Uterus (tissue), 2 donors: ENCODE measurements at regions not wholly inside any gene's neighbourhood (a gene's known extent, or its start where the extent isn't known, plus 50 kb on each side); places are given as distances from the start of the nearest gene placed in this dataset.

Experiments
- POLR2A ChIP-seq, 2 donors: fragments of 450-650 bp; IDR thresholded peaks; one replicate each; pipeline ENCODE4 v1.6.1; 2016; ENCODE audit warnings: antibody characterized with exemption in 2 of 2, mild to moderate bottlenecking in 1 of 2, moderate library complexity in 1 of 2
- TF ChIP-seq, protein P1 (sequence below), 4 experiments: fragments of 200-600 bp in 2 of 4; fragments of 450-650 bp in 2 of 4; sonication (generic) in 2 of 4; IDR thresholded peaks; one replicate each; pipeline ENCODE4 v1.5.1; 2016 to 2019; ENCODE audit warnings: antibody characterized with exemption in 4 of 4, mild to moderate bottlenecking in 2 of 4, moderate library complexity in 1 of 4

GRCh38 chr7:88396948-88397322 lies 90.2 kb upstream of the STEAP4 start:
- TF ChIP-seq, protein P1, sequence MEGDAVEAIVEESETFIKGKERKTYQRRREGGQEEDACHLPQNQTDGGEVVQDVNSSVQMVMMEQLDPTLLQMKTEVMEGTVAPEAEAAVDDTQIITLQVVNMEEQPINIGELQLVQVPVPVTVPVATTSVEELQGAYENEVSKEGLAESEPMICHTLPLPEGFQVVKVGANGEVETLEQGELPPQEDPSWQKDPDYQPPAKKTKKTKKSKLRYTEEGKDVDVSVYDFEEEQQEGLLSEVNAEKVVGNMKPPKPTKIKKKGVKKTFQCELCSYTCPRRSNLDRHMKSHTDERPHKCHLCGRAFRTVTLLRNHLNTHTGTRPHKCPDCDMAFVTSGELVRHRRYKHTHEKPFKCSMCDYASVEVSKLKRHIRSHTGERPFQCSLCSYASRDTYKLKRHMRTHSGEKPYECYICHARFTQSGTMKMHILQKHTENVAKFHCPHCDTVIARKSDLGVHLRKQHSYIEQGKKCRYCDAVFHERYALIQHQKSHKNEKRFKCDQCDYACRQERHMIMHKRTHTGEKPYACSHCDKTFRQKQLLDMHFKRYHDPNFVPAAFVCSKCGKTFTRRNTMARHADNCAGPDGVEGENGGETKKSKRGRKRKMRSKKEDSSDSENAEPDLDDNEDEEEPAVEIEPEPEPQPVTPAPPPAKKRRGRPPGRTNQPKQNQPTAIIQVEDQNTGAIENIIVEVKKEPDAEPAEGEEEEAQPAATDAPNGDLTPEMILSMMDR (IDR thresholded peaks at IDR 0.05), result no peak
- TF ChIP-seq POLR2A (IDR thresholded peaks at IDR 0.05), result no peak
